HG03571 (cell line): ENCODE measurements at regions not wholly inside any gene's neighbourhood (a gene's known extent, or its start where the extent isn't known, plus 50 kb on each side); places are given as distances from the start of the nearest gene placed in this dataset.

Experiments
- ATAC-seq: cut with Tn5 transposase; IDR thresholded peaks from one replicate; pipeline ENCODE4 v1.9.1; 2021; ENCODE audit not compliant: unreplicated experiment

DNA sequence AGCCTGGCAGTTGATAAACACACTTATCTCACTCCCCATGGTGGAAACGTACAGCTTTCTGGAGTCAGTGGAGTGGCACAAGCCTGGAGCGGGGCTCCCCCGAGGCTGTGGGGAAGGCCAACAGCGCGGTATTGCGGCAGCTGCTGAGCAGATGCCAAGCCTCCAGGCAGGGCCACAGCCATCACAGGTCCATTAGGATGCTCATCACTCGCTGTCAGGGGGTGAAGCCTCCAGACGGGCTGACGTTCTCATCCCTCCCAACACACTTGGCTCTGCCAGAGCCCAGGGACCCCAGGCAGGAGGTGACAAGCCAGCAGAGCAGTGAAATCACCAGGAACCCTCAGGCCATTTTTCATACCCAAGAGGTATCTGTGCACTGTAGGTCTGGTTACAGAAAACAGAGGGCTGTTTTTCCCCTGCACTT is 529.2 kb upstream of the KLHL29 start:
- ATAC-seq = no peak

DNA sequence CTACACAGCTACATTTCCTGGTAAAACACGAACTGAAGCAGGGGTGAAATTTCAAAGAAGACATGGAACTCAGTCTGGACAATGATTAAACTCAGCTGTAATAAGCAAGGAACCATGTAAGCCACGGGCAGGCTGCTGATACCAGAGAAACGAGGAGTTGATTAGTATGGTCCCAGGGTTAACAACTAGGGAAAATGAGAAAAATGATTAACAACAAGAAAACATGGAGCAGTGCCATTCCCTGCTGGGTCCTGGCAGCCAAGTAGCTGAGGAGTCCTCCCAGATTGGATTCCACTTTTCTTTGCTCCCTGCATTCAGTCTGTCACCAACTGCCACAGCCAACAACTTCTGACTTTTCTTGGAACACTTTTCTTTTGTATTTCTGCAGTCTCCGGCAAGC is 517.0 kb upstream of the KLHL29 start:
- no peak for ATAC-seq

DNA sequence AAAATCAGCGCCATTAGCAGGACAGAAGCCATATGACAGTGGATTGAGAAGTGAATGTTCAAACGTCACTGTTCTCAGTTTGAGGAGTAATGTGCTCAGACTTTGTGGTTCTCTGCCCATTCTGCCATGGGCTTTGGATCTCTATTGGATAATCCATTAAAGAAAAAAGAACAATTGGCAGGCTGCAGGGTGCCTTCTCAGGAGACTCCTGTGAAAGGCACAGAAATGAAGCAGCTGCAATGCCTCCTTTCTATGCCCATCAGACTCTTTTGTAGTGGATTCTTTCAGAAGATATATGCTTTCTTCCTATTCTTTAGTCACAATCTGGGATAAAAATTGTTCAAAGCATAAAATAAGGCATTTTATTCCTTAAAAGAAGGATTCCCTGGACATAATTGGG is 506.9 kb upstream of the KLHL29 start:
- no peak for ATAC-seq

DNA sequence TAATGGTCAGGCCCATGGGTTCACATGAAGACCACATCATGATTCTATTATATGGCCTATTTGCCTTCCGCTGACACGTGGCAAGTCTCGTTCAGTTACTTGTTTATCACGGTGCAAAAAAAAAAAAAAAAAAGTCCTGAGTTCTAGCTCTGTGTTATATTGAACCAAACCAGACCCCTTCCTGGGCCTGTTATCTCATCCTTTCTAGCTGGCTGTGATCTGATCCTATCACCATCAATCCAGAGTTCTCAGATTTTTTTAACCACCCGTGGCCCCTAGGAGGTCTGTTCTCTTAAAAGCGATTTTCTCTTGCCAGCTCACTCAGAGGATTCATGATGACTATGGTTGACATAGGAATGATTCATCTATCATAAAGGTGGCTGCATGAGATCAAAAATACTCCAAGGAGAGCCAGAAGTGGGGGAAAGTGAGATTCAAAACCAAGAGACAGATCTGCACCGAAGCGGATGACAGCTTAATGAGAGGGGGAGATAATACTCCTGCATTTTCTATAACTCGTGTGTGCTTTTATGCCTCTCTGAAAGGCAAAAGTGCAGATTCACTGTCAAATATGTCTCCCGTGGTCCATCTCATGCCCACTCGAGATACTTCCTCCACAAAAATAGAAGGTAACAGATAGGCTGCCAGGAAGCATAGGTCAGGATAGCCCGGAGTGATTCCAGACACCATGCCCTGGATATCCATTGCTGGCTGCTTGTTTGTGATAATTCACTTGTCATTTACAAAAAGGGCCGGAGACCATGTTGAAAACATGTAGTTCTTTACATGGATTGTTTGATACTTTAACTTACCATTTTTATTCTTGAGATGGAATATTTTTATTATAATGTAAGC is 505.7 kb upstream of the KLHL29 start:
- no peak for ATAC-seq

DNA sequence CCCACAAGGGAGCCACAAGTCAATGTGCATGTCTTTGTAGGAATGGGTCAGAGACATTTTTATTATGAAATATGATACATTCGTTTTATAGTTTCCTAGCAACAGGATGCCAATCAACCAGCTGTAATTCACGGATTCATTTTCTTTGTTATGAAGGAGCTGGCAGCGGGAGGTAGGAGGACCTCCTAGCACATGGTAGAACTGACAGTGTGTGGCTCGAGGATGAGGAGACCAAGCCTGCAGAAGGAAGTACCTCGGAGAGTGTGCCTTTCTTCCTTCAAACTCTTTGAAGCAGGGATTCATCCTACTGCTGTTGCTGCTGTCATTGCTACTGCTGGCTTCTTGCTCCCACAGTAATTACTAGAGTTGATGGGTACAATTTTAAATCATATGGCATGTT is 504.8 kb upstream of the KLHL29 start:
- ATAC-seq = no peak

DNA sequence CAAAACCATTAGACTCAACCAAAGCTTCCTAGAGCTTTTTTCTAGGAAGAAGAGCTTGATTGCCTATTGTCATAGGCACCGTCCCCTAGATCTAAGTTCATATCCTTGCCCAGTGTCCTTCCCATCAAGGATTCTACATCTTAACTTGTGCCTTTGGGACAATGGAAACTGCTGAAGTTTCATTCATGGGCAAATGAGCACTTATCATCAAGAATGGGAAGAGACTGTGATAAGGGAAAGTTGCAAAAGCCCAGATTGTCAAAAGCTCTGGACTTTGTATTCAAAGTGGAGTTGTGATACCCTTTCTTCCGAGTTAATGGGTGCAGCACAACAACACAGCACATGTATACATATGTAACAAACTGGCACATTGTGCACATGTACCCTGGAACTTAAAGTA is 503.0 kb upstream of the KLHL29 start:
- no peak for ATAC-seq

DNA sequence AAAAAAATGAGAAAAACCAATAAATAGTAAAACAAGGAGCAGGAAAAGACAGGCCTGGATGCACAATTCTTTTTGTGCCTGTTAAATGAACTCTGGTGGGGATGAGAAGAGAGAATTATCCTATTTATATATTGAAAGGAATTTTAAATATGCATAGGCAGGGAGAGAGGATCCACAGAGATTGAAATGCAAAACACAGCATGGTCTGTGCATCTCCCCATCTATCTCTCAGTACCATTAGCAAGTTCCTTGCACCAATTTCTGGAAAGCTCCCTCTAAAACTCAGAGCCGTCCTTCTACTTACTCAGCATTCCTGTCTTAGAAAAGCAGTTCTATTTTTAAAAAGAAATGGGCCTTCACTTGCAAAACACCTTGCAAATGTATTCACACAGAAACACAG is 502.3 kb upstream of the KLHL29 start:
- ATAC-seq = no peak

DNA sequence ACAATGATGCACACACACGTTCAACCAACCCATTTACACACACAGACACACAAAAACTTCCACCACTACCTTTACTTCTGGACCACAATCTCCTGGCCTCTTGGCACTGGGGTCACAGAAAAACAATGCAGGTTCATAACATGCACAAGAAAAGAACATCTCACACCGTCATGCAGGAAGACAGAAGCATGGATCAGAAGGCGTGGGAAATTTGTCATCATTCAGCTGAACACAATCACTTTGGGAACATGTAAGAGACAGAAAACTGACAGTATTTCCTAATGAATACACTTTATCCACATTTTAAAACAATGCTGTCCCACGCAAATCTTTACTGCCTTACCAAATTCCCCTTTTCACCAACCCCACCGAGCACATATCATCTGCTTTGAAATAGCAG is 501.9 kb upstream of the KLHL29 start:
- ATAC-seq = no peak

DNA sequence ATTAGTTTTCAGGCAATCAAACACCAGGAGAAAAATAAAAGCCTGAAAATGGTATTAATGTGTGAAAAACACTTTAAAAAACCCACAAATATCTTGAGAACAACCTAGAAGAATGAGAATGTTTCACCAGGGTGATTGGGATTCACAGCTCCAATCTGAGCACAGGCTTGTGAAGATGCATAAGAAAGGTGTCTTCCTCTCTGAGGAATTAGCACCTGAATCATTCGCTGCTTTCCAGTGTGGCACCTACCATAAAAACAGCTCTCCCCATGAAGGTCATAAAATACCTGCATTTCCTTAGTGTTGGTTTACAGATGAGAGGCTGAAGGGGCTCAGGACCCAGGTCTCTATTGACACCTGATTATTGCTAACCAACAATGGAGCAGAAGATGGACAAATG is 499.7 kb upstream of the KLHL29 start:
- ATAC-seq = no peak

DNA sequence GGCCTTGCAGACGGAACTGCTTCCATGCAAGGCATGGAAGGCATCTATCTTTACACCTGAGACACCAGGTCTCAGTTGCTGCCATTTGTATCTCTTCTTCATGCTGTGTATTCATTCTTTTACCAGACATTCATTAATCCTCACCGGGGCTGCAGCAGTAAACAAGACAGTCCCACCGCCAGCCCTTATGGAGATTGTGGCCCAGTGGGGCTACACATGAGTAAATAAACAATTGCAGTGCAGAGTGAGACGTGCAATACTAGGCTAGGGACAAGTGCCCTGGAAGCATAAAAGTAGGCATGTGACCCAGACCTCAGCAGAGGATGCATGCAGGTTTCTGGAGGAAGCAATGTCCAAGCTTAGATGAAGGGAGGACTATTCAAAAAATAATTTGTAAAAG is 497.6 kb upstream of the KLHL29 start:
- no peak for ATAC-seq

DNA sequence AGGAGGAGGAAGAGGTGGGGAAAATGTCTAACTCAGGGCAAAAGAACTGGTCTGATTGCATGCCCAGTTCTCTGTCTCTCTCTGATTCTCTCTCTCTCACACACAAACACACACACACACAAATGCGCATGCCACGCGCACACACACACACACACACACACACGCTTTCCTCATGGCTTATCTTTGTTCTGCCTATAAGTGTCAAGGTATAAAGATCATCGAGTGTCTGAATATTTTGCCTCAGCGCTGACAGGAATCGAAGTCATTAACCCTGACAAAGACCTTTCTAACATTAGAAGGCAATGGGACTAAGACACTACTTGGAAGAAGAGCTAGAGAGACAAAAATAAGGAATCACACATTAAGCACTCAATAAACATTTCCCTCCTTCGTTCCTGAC is 497.1 kb upstream of the KLHL29 start:
- no peak for ATAC-seq

DNA sequence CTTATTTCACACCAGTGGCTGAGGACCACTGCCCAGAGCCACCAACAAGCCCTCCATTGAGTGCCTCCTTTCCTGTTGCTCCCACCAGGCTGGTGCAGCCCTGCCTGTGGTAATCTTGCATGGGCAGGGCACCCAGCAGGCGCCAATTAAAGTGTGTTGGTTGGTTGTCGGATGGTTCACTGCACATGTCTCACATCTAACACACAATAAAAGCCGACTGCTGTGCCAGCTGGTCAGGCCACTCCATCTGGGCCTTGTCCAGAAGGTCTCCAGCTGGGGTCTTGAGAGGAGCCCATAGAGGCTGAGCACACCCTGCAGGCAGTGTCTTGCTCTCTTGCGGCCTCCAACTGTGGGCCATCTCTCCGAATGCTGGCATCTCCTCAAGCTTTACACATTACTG is 494.8 kb upstream of the KLHL29 start:
- no peak for ATAC-seq

DNA sequence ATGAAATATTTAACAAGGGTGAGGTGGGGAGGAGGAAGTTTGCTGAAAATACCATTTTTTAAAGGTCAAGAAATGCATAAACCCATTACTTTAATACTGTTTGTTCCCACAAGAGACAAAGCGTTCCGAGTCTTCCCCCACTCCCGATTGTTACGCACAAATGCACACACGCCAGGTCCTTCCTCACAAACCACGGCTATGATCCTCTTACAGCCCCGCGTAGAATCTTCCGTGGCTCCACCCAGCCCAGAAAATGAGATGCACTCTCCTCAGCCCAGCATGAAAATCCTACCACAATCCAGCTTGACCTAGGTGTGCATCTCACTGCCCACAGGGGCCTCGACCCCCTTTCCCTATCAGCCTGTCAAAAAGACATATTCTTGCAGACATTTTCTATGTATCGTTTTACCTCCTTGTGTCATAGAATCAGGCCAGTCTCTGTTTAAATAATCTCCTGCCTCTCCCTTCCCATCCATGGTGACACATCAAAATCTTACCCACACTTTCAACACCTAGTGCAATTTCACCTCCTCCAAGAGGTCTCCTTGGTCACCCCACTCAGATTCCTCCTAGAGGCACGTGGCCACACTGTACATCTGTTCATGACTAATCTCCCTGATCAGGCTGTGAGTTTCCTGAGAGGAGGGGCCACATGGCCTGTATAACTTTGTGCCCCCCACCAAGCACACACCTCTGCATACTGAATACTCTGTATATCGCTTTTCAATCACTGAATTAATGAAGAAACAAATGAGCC is 491.0 kb upstream of the KLHL29 start:
- ATAC-seq = no peak

DNA sequence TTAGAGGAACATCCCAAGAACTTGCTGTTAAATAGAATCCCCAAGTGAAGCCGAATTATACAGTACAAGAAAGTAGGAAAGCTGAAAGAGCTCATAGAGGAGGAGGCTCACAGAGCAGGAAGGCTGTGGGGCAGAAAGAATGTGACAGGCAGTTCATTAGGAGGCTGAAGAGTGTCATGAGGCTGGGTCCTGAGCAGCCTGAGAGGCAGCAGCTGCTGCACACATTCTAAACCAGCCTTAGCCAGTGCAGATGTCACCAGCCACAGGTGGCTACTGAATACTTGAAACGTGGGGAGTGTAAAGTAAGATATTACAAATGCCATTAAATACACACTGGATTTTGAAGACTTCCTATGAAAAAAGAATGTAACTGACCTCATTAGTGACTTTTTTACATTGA is 490.2 kb upstream of the KLHL29 start:
- ATAC-seq = no peak

DNA sequence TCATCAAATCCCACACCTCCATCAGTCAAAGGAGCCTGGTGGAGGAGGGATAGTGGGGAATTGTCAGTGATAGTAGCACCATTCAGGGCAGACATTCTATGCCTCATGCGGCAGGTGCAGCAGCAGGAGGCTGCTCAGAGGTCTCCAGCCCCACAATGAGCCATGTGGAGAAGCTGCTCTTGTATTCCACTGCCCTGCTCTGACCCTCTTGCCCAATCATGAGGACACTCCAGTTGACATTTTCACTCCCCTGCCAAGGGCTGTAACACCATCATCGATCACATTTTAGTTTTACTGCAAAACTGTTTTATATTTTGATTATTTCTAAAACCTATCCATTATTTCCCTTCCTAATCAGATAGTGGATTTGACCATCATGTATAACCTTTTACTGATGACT is 487.6 kb upstream of the KLHL29 start:
- no peak for ATAC-seq

DNA sequence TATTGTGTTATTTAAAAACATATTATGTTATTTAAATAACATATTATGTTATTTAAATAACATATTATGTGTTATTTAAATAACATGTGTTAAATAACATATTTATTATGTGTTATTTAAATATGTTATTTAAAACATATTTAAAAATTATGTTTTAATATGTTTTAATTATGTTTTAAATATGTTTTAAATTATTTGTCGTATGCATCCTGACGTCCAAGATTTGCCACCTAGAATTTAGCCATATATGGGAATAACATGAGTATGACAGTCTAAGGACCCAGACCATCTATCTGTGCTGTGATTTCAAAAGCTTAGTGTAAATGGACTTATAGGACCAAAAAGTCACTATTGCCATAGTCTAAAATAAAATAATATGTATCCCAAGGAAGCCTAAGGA is 484.3 kb upstream of the KLHL29 start:
- ATAC-seq = no peak

DNA sequence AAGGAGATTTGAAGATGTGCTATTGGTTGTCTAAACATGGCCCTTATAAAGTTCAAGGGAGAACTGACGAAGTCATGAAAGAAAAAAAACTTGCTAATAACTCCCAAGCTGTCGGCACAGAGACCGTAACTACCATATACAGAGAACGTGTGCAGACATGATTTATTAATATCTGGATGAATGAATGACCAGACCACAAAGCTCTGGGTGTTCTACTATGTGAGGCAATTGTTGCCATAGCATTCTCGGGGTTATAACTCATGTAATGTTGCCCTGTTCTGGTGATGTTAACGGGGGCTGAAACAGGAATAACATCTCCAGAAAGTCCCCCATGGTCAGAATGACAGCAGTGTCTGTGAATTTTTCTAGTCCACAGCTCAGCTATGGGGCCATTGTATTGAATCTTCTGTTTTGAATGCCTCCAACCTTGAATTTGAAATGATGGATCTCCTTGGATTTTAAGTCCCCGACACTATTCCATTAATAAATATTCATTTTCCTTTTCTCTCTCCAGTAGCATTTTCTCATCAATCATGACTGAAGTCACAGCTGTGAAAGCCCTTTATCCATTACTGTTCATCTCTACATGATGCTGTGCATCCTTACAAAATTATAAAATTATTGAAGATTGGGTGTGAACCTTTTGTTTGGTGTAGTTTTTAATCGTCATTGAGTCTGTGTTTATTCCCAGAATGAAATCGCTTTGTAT is 483.4 kb upstream of the KLHL29 start:
- no peak for ATAC-seq

DNA sequence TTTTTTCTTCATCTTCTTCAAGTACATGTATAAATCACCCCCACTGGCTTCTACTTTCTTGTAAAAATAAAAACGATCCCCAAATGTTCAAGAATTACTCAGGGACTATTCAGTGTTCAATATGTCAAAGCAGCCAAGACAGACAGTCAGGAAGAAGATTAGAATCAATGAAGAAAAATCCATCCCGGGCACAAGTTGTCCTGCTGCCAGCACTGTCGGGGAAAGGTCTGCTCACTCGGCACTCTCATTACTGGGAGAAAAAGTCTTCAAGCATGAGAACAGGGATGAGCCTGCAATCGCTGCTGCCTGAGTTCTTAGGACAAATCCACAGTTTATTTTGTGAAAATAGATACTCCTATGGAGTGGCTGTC is 482.8 kb upstream of the KLHL29 start:
- ATAC-seq = no peak

DNA sequence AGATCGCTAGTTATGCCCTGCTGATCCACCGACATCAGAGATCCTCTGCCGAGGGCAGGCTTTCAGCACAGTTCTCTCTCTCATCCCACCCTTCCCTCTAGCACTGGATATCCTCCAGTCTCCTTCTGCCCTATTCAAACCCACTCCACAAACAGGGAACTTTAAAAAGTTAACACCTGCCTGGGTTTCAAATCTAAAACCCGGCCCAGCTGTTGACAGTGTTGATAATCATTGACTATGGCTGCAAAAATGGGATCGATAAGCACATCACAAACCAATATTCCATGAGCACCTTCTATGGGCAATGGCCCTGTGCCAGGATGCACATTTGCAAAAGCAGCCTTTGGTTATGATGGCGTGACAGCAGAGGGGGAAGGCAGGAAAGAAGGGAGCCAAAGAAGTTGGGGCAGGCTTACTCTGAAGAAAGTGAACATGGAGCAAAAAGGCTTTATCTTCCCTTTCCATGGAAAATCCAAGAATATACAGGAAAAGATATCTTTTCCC is 482.3 kb upstream of the KLHL29 start:
- no peak for ATAC-seq

DNA sequence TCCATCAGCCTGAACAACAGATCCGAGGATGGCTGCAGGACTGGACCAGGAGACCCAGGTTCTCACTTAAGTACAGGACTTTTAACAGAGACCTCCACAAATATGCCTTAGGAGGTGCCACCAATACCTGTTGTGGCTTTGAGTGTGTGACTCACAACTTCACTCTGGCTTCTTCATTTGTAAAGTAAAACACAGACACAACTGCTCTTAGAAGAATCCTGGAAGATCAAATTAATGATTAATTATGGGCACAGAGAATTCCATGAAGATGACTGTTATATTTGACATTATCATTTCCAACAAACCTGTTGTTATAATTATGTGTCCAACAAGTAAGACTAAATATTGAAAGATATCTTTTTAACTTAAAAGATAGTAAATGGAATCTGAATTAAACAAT is 481.4 kb upstream of the KLHL29 start:
- ATAC-seq = no peak

DNA sequence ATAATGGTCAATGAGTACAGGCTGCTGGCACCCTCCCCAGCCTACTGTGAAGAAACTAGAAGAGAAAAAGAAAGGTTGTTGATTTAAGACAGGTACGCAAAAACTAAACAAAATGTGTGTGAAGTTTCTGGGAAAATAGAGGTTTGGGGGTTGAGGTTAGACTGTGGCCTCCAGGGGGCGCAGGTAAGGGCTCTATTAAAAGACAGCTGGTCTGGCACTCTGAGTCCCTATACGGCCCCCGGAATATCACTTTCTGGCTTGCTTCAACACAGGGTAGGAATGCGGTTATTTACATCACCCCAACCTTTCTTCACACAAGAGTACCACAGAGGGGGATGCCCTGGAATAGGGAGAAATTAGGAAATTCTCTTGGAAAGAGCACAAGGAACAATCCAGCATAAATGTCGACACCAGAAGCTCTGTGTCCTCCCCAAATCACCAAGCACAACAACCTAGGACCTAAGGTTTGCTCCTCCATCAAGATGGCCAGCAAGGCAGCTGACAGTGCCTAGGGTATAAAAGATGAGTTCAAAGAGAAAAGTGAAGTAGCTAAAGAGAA is 480.8 kb upstream of the KLHL29 start:
- no peak for ATAC-seq
